LNCaP clone FGC (cell line): ENCODE measurements at regions not wholly inside any gene's neighbourhood (a gene's known extent, or its start where the extent isn't known, plus 50 kb on each side); places are given as distances from the start of the nearest gene placed in this dataset.

Experiments
- DNase-seq: peaks from one replicate; pipeline ENCODE4 v3.0.0-alpha.2; 2011; ENCODE audit warnings: low read depth
- H3K4me3 ChIP-seq: 2 replicates; pipeline ENCODE4 v1.5.1; 2011; ENCODE audit warnings: mild to moderate bottlenecking, low read depth, low read length, control low read depth
- CTCF ChIP-seq: IDR thresholded peaks from 2 replicates; pipeline ENCODE4 v1.5.1; 2012; ENCODE audit warnings: mild to moderate bottlenecking; ENCODE audit not compliant: control insufficient read depth, insufficient read depth; ENCODE audit errors: extremely low read depth

GRCh38 chr5:158152136-158152535 is 293.2 kb upstream of the CLINT1 start:
- H3K4me3 ChIP-seq: no peak overlapping the region
- TF ChIP-seq CTCF: no peak
- DNase-seq: no peak

GRCh38 chr5:158147227-158147626 is 288.3 kb upstream of the CLINT1 start:
- no peak overlapping the region for H3K4me3 ChIP-seq
- TF ChIP-seq CTCF: no peak
- no peak for DNase-seq

GRCh38 chr5:158145827-158146226 is 286.9 kb upstream of the CLINT1 start:
- no peak for TF ChIP-seq CTCF
- DNase-seq: no peak
- H3K4me3 ChIP-seq: no peak overlapping the region

GRCh38 chr5:158143081-158143480 is 284.1 kb upstream of the CLINT1 start:
- TF ChIP-seq CTCF: no peak
- DNase-seq: no peak
- H3K4me3 ChIP-seq: no peak overlapping the region

- no peak for TF ChIP-seq CTCF
- DNase-seq: no peak
- no peak overlapping the region for H3K4me3 ChIP-seq
Observed at GRCh38 chr5:158142156-158142555, 283.2 kb upstream of the CLINT1 start.

GRCh38 chr5:158140120-158140731 is 281.3 kb upstream of the CLINT1 start:
- TF ChIP-seq CTCF: no peak
- DNase-seq: no peak
- no peak overlapping the region for H3K4me3 ChIP-seq

- DNase-seq: no peak
- no peak overlapping the region for H3K4me3 ChIP-seq
- TF ChIP-seq CTCF: no peak
Observed at GRCh38 chr5:158139161-158139560, 280.2 kb upstream of the CLINT1 start.
